ENCODE measurements at regions not wholly inside any gene's neighbourhood (a gene's known extent, or its start where the extent isn't known, plus 50 kb on each side); places are given as distances from the start of the nearest gene placed in this dataset.

DNA sequence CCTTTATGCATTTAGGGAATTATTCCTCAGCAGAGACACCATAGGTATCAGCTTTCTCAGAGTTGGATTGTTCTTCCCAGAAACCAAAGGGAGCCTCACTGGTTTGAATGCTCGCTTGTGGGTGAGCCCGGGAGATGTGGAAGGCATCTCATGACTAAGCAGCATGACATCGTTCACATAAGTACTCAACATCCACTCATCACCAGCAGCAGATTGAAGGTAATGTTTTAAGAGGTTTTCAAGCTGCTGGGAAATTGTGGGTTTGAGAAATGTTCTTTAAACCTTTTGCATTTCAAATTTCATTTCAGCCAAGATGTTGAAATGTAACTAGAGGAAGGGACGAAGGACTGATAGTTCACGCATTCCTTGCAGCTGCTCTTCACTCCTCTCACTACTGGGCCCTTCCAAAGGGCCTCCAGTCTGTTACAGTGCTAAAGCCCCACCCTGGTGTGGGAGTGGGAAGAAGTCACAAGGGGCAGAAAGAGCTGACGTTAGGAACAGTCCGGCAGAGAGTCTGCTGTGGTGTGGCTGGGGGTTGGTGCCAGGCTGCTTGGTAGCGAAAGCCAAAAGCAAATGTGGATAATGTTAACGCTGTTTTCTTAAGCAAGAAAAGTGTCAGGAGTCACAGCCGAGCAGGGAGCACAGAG is 324.5 kb upstream of the EPHA4 start:
- Histone ChIP-seq H4K20me1 (replicated peaks; ENCODE audit: insufficient read depth) (no peaks in the 10 kb centered on the region), H3K4me2 (no peak overlapping the region), H3K27me3 (ENCODE audit: insufficient read depth) (no peaks in the 10 kb centered on the region), H3K79me2 (replicated peaks; ENCODE audit: insufficient read depth) (no peaks in the 10 kb centered on the region), H3K4me3 (no peak overlapping the region), H3K36me3 (ENCODE audit: insufficient read depth) (no peaks in the 10 kb centered on the region), H3K4me1 (ENCODE audit: insufficient read depth) (0 out of 2 replicates have a peak, but pooled peaks cover 7% of the 10 kb centered on the region), H2AFZ (peak overlapping the region; percentile 85), H3F3A (replicated peaks; ENCODE audit: low read depth) (no peaks in the 10 kb centered on the region), H3K27ac (ENCODE audit: low read depth) (no peak overlapping the region), H3K9me2 (ENCODE audit: insufficient read depth) (no peaks in the 10 kb centered on the region; the same call in 1 of the 2 replicates)
- Mint-ChIP-seq H3K4me3 (no peak overlapping the region), H3K27me3 (ENCODE audit: insufficient read depth, low read depth, poor library complexity) (peaks cover 2% of the 10 kb centered on the region), H3K9me3 (peaks cover 6% of the 10 kb centered on the region; the same call in 2 of the 3 replicates), H3K4me1 (peaks cover 15% of the 10 kb centered on the region), H3K27ac (peak overlapping the region; percentile 33; the same call in 1 of the 2 replicates), H3K36me3 (ENCODE audit: low read depth) (peaks cover 4% of the 10 kb centered on the region)
- peak; percentile 3 for DNase-seq (ENCODE audit: low spot score)
- TF ChIP-seq CTCF (conservative IDR thresholded peaks at IDR 0.05; ENCODE audit: low read depth in 2 of 2): no peak
- no peak for TF ChIP-seq ZNF114 (CRISPR knock-in tag; IDR thresholded peaks at IDR 0.05)
- TF ChIP-seq CREB1 (CRISPR knock-in tag; IDR thresholded peaks at IDR 0.05; ENCODE audit: low read depth): no peak
- no peak for TF ChIP-seq ZNF331 (CRISPR knock-in tag; IDR thresholded peaks at IDR 0.05; ENCODE audit: low read depth)
- TF ChIP-seq JUNB (IDR thresholded peaks at IDR 0.05; ENCODE audit: unreplicated experiment): no peak
- no peak for TF ChIP-seq STAT1 (IDR thresholded peaks at IDR 0.05; ENCODE audit: unreplicated experiment)
- peak; percentile 36; the same call in 1 of the 3 replicates for ATAC-seq

DNA sequence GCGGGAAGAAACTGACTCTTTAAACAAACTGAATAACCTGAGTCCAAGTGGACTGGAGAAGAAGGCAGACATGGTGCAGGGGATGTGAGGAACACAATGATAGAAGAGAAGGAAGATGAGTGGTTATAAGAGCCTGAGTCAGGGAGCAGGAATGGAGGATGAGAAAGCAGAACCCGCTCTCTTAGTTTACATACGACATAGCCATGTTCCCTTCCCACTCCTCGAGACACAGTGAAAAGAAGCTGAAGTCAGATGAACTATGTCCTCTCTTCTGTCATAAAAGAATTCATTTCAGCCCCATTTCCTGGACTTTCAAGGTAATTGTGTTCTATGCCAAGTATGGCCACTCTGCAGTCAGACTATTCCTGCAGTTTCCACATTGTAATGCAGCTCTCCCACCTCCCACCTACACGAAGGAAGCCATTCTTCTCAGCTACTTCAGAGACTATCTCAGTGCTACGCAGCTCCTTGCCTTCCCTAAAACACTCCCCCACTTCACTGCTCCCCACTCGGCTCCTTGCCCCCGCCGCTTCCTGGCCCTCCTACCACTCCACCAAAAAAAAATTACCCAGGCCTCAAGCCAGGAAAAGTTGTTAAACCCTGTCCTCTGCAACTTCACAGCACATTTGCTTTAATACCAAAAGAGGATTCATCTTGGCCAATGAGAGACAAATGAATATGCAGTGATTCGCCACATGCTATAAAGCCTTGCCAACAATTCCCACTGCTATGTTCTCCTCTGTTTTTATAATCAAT is 323.4 kb upstream of the EPHA4 start:
- Histone ChIP-seq H2AFZ (peak overlapping the region; percentile 85; the same call in 1 of the 2 replicates), H3K4me2 (no peak overlapping the region), H3K79me2 (replicated peaks; ENCODE audit: insufficient read depth) (no peaks in the 10 kb centered on the region), H3K27me3 (ENCODE audit: insufficient read depth) (no peaks in the 10 kb centered on the region), H3F3A (replicated peaks; ENCODE audit: low read depth) (no peaks in the 10 kb centered on the region), H3K36me3 (ENCODE audit: insufficient read depth) (no peaks in the 10 kb centered on the region), H4K20me1 (replicated peaks; ENCODE audit: insufficient read depth) (no peaks in the 10 kb centered on the region), H3K9me2 (ENCODE audit: insufficient read depth) (no peaks in the 10 kb centered on the region; the same call in 1 of the 2 replicates), H3K4me1 (ENCODE audit: insufficient read depth) (0 out of 2 replicates have a peak, but pooled peaks cover 7% of the 10 kb centered on the region), H3K27ac (ENCODE audit: low read depth) (no peak overlapping the region), H3K4me3 (no peak overlapping the region)
- Mint-ChIP-seq H3K9me3 (peaks cover 13% of the 10 kb centered on the region), H3K36me3 (ENCODE audit: low read depth) (peaks cover 9% of the 10 kb centered on the region), H3K27ac (no peak overlapping the region; the same call in 1 of the 2 replicates), H3K4me3 (no peak overlapping the region), H3K27me3 (ENCODE audit: insufficient read depth, low read depth, poor library complexity) (peaks cover 2% of the 10 kb centered on the region), H3K4me1 (peaks cover 15% of the 10 kb centered on the region)
- TF ChIP-seq POLR2AphosphoS5 (IDR thresholded peaks at IDR 0.05; ENCODE audit: low read depth): no peak
- no peak for TF ChIP-seq CTCF (conservative IDR thresholded peaks at IDR 0.05; ENCODE audit: low read depth in 2 of 2)
- TF ChIP-seq STAT1 (IDR thresholded peaks at IDR 0.05; ENCODE audit: unreplicated experiment): no peak
- no peak for TF ChIP-seq ETS1 (IDR thresholded peaks at IDR 0.05)
- ATAC-seq (no peak), DNase-seq (ENCODE audit: low spot score) (no peak)
